ENCODE measurements at regions not wholly inside any gene's neighbourhood (a gene's known extent, or its start where the extent isn't known, plus 50 kb on each side); places are given as distances from the start of the nearest gene placed in this dataset.

- TF ChIP-seq CTCF (IDR thresholded peaks at IDR 0.05; ENCODE audit: low read depth, low read length, poor library complexity, severe bottlenecking) (no peak), EZH2phosphoT487 (IDR thresholded peaks at IDR 0.05; ENCODE audit: borderline replicate concordance, low read length) (no peak)
These were observed 192.1 kb downstream of the CBLN1 start for GRCh38 chr16:49089533-49089932.
